Activated naive CD4-positive, alpha-beta T cell treated with anti-CD3 and anti-CD28 coated beads, Interleukin-2, amount 50 U/mL, for 72 hours (primary cell): ENCODE measurements at regions not wholly inside any gene's neighbourhood (a gene's known extent, or its start where the extent isn't known, plus 50 kb on each side); places are given as distances from the start of the nearest gene placed in this dataset.
"Not testable (repeated sequence)": the region's sequence is repeated elsewhere in the genome, so short reads cannot be mapped to it uniquely, and the experiment has no call there.

Source experiments
- ATAC-seq, 2 donors: fragments of 150-1000 bp; cut with Tn5 transposase; 2 replicates each; pipeline ENCODE4 v1.10.0; 2021; ENCODE audit warnings: mild to moderate bottlenecking in 2 of 2, moderate library complexity in 2 of 2
- DNase-seq, 2 donors: peaks; one replicate each; pipeline ENCODE4 v3.0.0; 2021 to 2022; ENCODE audit warnings: low spot score in 2 of 2
- H3K27ac Mint-ChIP-seq, 2 donors: one replicate each; pipeline ENCODE4 v1.8.0; 2022; ENCODE audit warnings: mild to moderate bottlenecking in 2 of 2, mixed read lengths in 2 of 2
- H3K36me3 Mint-ChIP-seq, 2 donors: one replicate each; pipeline ENCODE4 v1.8.0; 2022; ENCODE audit warnings: mixed read lengths in 2 of 2
- H3K9me3 Mint-ChIP-seq, 2 donors: one replicate each; pipeline ENCODE4 v1.8.0; 2022; ENCODE audit warnings: mixed read lengths in 2 of 2

DNA sequence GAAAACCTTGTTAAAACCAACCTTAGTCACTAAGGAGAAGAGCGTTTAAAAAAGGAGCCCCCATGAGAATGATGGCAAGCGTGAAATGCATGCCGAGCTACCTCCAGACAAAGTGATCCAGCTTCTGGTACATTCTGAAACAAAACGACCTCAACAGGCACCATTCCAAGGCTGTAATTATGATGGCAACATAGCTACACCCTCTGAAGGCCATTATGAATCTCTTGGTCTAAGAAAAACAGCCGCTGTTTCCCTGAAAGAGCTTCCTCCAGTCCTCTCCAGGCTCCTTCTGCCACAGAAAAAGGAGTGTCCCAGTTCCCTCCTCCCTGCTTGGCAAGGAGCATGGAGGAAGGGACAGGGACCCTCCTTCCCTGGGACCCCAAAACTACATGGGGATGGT, 50.0 kb upstream of the ABLIM1 start:
- H3K9me3 Mint-ChIP-seq: no peaks in the 10 kb centered on the region
- DNase-seq: no peak
- no peaks in the 10 kb centered on the region for H3K36me3 Mint-ChIP-seq
- H3K27ac Mint-ChIP-seq: no peak overlapping the region
- ATAC-seq: no peak

DNA sequence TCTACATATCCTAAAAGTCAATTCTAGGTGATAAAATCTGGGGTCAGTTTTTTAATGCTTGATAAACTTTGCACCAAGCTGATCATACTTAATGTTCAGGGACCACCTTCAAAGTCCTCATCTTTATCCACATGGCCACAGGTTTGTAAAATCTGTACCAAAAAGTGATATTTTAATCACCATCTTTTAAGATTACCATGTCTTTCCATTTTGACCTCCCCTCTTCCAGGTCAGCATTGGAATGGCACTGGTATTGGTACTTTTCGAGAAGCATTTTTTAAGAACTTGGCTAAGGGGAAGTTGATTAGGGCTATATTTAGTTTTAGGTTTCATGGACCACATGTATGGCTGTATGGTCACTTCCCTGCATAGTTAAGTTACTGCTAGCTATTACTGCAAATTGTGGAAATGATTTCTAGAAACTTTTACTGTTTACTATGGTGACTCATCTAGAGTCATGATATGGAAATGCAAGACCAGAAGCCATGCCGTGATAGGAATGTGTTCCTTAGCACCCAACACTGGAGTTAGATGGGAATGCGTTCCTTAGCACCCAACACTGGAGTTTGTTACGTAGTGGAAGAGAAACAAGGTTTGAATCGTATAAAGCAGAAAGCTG, 50.8 kb upstream of the ABLIM1 start:
- no peaks in the 10 kb centered on the region for H3K36me3 Mint-ChIP-seq
- no peak overlapping the region for H3K27ac Mint-ChIP-seq
- ATAC-seq (no peak), DNase-seq (no peak)
- H3K9me3 Mint-ChIP-seq: no peaks in the 10 kb centered on the region

DNA sequence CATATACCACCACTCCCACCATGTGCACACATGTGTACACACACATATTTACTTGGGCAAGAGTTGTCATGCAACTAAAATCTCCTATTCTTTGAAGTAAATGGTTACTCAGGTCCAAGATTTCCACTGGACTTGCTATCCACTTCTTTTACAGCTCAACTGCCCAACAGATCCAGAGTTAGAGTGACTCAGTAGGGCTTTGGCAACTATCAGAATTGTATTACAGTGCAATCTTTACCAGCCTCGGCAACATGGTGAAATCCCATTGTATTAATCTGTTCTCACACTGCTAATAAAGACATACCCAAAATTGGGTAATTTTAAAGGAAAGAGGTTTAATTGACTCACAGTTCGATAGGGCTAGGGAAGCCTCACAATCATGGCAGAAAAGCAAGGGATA, 51.9 kb upstream of the ABLIM1 start:
- ATAC-seq: no peak
- DNase-seq: no peak
- no peaks in the 10 kb centered on the region for H3K9me3 Mint-ChIP-seq
- no peaks in the 10 kb centered on the region for H3K36me3 Mint-ChIP-seq
- H3K27ac Mint-ChIP-seq: no peak overlapping the region

DNA sequence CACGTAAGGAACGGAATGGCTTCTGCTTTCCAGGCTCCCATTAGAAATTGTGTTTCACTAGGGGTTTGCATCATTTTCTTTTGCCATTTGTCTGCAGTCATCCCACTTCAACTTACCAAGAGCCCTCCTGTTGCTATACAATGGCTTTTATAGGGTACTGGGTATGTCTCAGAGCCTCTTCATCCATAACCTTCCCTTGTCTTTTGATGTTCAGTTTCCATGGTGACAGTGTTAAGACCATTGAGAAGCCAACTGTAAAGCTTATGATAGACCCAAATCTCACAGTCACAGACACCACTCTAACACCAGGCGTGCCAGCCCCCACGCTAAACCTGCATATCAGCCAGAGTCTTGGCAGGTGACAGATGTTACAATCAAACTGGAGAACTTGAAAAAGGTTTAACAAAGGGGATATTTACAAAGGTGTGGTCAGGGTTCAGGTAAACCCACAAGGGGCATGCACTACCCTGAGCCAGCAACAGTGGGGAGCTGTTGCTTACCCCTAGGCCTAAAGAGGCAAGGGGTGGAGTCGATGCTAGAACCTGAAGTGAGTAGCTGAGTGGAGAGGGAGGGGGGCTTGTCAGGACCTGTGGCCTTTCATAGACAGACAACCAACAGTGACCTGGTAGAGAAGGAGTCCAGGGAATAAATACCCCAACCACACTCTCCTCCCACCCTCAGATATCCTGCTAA, 53.2 kb upstream of the ABLIM1 start:
- no peaks in the 10 kb centered on the region for H3K36me3 Mint-ChIP-seq
- H3K27ac Mint-ChIP-seq: no peak overlapping the region
- ATAC-seq (no peak), DNase-seq (no peak)
- no peaks in the 10 kb centered on the region for H3K9me3 Mint-ChIP-seq

DNA sequence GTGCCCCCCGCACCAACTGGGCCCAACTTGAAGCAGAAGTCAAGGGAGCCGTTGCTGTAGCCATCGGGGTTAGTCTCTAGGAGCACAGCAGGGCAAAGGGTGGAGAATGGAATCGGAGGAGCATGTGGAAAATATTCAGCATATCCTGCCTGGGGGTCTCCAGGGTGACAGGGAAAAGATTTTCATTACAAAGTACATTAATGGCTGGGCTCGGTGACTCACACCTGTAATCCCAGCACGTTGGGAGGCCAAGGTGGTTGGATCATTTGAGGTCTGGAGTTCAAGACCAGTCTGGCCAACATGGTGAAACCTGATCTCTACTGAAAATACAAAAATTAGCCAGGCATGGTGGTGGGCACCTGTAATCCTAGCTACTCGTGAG, 53.8 kb upstream of the ABLIM1 start:
- Mint-ChIP-seq H3K9me3 (no peaks in the 10 kb centered on the region), H3K36me3 (no peaks in the 10 kb centered on the region), H3K27ac (no peak overlapping the region)
- ATAC-seq (no peak), DNase-seq (no peak)

DNA sequence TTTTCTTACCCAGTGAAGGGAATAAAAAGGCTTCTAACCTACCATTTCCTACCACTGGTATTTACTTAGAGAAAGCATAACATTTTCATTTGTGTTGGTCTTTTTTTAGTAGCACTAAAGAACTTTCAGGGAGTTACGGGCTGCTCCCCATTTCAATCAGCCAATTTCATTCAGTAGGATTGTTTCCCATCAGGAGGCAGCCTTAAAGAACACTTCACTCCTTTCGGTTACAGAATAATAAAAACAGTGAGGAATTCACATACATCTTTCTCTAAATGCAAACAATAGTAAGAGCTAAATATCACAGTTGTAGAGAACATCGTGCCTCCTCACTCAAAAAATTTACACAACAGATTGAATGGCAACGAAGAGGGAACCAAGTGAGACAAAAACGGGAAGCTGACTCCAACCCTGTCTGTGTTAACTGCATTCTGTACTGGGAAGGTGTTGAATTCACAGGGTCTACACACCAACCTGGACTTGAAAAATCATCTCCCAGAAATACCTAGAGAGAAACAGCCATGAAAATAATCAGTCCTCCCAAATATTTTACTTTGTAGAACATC, 55.5 kb upstream of the ABLIM1 start:
- Mint-ChIP-seq H3K36me3 (no peaks in the 10 kb centered on the region), H3K9me3 (no peaks in the 10 kb centered on the region), H3K27ac (no peak overlapping the region)
- DNase-seq (no peak), ATAC-seq (no peak)

DNA sequence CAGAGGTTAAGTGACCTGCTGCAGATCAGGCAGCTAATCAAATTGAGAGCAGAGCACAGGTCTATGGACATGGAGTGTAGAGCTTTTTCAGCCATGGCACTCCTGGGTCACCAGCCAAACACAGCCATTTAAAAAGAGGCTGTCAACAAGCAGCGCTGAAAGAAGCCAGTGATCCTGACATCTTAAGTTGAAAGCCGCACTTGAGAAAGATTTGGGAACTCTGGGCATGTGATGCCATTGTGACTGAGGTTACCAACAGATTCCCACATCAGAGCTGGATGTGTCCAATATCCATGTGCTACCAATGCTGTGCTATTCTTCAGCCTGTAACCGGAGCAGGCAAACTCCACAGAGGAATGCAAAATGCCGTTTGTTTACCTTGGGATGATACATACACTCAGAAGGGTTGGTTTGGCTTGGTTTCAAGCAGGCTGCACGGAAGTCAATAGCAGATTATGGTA, 56.2 kb upstream of the ABLIM1 start:
- no peak for ATAC-seq

DNA sequence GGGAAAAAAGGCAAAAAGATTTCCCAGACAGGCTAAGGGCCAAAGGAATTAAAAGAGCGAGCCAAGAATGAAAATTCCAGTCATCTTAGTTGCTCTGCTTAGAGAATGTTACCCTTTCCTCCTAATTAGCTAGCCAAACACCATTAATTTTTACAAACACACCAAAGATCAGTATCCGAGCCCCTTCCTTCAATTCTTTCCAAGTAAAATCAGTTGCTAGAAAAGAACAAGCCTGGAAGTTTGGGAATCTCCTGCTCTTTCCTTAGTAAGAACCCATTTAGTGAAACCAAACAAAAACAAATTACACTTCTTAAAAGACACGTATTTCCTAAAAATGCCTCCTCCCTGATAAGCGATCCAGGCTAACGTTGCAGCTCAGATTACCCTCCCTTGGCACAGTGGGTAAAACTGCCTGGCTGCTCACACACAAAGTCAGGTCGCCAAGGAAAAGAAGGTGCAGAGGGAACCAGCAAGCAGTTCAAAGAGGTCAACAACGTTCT, 57.1 kb upstream of the ABLIM1 start:
- no peak overlapping the region for H3K27ac Mint-ChIP-seq
- no peaks in the 10 kb centered on the region for H3K9me3 Mint-ChIP-seq
- no peaks in the 10 kb centered on the region for H3K36me3 Mint-ChIP-seq
- ATAC-seq (no peak), DNase-seq (no peak)

More for the DNA sequence above, 56.2 kb upstream of the ABLIM1 start:
- no peaks in the 10 kb centered on the region for H3K9me3 Mint-ChIP-seq
- no peak overlapping the region for H3K27ac Mint-ChIP-seq
- no peaks in the 10 kb centered on the region for H3K36me3 Mint-ChIP-seq
- DNase-seq: no peak

DNA sequence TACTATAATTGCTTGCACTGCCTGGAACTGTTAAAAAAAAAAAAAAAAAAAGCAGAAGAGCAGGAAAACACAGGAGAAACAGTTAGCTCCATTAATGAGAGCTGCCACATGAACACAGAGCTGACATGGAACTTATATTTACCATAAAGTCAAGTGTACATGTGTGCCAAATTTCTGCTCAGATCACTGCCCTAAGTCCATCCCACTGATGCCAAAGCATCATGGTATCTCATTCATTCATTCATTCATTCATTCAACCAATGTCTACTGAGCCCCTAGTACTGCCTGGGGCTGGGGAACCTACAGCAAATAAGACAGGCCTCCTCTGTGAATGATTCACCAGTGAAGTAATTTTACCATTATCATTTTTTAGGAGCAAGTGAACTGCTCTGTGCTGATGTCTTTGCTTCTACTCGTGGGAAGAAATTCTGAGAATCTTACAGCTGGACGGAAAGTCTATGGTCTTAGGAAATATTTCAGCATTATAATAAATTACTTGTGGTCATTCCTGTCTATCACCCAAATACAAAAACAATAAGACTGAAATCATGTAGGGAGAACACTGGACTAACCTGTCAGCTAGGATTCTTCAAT, 58.8 kb upstream of the ABLIM1 start:
- Mint-ChIP-seq H3K27ac (no peak overlapping the region), H3K9me3 (no peaks in the 10 kb centered on the region), H3K36me3 (no peaks in the 10 kb centered on the region)
- DNase-seq: no peak
- ATAC-seq: no peak

DNA sequence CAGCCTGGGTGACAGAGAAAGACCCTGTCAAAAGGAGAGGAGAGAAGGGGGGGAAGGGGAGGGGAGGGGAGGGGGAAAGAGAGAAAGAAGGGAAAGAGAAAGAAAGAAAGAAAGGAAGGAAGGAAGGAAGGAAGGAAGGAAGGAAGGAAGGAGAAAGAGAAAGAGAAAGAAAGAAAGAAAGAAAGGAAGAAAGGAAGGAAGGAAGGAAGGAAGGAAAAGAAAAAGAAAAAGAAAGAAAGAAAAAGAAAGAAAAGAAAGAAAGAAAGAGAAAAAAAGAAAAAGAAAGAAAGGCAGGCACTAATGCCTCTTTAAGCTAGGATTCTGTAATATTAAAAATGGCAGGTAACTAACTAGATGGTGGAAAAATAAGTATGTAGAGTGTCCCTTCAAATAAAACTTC, 59.8 kb upstream of the ABLIM1 start:
- DNase-seq, ATAC-seq, H3K36me3 Mint-ChIP-seq, H3K9me3 Mint-ChIP-seq, H3K27ac Mint-ChIP-seq: not testable (repeated sequence)

DNA sequence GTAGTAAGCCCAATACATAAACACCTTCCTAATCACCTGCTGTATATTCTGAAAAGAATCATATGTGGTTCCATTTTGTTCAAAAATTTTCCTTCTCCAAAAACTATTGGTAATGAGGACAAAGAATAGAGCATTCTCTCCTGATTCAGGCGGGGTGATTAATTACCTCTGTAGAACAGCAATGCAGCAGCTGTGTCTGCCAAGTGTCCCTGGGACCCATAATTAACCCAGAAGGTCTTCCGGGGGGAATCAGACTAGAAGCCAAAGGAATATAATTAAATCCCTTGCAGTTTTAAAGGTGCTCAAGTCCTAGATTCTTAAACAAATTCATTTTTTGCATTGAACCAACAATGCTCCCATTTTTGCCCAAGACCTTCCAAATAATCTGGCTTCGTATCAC, 60.3 kb upstream of the ABLIM1 start:
- H3K36me3 Mint-ChIP-seq: no peaks in the 10 kb centered on the region
- ATAC-seq: no peak
- H3K27ac Mint-ChIP-seq: no peak overlapping the region
- no peak for DNase-seq
- H3K9me3 Mint-ChIP-seq: no peaks in the 10 kb centered on the region

DNA sequence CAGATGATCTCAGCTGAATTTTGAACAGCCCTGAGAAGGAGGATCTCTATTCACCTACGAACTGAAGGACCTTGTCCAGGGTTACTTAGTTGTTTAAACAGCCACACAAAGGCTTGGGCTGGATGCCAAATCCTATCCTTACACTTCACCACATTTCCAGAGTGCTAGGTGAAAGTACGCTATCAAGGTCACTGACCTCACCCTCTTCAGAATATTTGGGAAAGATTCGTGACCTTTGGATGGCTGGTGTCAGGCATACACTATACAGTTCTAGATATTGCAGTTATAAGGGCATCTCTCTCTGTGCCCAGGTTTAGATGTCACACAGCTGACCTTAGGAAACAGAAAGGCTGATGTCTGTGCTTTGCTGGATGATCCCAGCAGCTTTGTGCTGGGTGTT, 61.2 kb upstream of the ABLIM1 start:
- Mint-ChIP-seq H3K9me3 (no peaks in the 10 kb centered on the region), H3K36me3 (no peaks in the 10 kb centered on the region), H3K27ac (no peak overlapping the region)
- no peak for ATAC-seq
- DNase-seq: no peak

DNA sequence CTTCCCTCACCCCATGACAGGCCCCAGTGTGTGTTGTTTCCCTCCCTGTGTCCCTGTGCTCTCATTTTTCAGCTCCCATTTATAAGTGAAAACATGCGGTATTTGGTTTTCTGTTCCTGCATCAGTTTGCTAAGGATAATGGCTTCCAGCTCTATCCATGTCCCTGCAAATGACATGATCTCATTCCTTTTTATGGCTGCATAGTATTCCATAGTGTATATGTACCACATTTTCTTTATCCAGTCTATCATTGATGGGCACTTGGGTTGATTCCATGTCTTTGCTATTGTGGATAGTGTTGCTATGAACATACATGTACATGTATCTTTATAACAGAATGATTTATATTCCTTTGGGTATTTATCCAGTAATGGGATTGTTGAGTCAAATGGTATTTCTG, 61.9 kb upstream of the ABLIM1 start:
- not testable (repeated sequence) for H3K36me3 Mint-ChIP-seq, H3K9me3 Mint-ChIP-seq, ATAC-seq, DNase-seq
- peak overlapping the region in 1 of 2 donors; percentile 37 for H3K27ac Mint-ChIP-seq

DNA sequence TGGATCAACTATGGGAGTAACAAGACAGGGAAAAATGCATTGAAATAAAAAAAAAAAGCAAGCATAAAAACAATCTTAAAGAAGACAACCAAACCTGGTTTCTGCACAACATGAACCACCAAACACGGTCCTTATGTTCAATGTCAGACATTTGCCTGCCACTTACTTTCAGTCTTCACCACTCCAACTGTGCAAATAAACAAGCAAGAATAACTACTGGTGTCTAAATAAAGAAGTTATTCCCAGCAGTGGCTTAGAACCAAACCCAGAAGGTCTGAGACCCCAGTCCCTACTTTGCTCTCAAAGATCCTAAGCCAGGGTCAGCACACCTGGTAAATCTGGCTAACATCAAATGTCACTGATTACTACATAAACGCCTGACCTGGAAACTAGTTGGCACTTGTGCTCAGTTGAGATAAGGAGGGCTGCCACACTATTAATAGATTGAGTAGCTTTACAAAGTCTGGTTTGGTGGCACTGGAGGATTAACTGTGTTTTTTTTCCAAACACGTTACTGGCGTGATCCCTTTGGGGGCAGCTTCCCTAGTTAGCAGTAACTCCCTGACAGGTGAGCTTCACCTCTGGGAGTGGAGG, 62.7 kb upstream of the ABLIM1 start:
- H3K36me3 Mint-ChIP-seq: no peaks in the 10 kb centered on the region
- DNase-seq (no peak), ATAC-seq (no peak)
- no peaks in the 10 kb centered on the region for H3K9me3 Mint-ChIP-seq
- no peak overlapping the region for H3K27ac Mint-ChIP-seq

DNA sequence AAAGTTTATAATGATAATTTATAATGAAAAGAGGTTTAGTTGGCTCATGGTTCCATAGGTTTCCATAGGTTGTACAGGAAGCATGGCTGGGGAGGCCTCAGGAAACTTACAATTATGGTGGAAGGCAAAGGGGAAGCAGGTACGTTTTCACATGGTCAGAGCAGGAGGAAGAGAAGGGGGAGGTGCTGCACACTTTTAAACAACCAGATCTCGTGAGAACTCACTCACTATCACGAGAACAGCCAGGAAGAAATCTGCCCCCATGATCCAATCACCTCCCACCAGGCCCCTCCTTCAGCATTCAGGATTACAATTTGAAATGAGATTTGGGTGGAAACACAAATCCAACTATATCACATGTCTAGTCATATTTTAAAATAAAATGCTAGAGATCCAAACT, 64.1 kb upstream of the ABLIM1 start:
- DNase-seq, H3K36me3 Mint-ChIP-seq, H3K9me3 Mint-ChIP-seq, ATAC-seq, H3K27ac Mint-ChIP-seq: not testable (repeated sequence)

DNA sequence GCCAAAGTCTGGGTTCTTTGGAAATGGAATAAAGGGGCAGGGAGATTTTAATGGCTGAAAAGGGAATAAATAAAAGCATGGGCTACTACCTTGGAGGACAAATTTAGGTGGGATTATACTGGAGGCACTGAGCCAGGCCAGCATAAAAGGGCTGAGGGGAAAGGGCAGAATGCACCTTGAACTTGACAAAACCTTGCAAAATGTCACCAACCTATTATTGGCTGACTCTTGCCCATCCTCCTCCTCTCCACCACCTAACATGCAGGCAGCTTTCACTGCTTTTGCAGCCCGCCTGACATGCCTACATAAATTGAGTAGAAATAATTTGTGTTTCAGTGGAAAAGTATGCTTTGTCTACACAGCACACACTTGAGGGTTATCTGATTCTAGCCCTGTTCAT, 65.3 kb upstream of the ABLIM1 start:
- no peak overlapping the region for H3K27ac Mint-ChIP-seq
- no peaks in the 10 kb centered on the region for H3K9me3 Mint-ChIP-seq
- ATAC-seq: no peak
- H3K36me3 Mint-ChIP-seq: peaks cover 0 to 5% of the 10 kb centered on the region in 2 donors
- DNase-seq: no peak

DNA sequence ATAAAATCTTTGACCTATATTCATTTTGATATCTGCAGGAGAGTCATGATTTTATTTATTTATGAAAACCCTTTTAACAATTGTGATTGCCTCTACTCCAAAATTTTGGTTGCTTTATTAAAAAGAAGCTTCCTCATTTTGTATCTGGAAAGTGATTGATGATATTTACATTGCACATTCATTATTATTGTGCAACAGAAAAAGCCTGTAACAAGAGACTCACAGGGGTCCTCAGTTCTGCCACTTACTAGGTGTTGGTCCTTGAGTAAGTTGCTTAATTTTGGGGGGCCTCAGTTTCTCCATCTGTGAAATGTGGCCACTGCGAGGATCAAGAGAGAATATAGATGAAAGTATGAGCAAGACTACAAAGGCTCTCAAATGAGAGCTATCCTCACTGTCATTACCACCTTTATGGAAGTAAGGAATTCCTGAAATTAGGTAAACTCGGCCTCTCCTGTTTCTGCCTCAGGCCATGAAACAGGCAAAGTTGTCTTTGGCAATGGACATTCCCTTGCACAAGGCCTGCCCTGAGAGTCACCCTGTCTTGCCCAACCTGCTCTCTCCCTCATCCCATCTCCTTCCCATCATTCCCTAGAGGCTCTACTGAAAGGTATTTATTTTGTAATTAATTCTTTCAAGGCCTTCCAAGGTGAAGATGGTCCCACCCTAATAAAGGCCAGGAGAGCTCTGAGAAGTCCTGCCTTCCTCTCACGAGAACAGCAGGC, 66.1 kb upstream of the ABLIM1 start:
- DNase-seq: no peak
- Mint-ChIP-seq H3K9me3 (no peaks in the 10 kb centered on the region), H3K36me3 (peaks cover 0 to 5% of the 10 kb centered on the region in 2 donors), H3K27ac (no peak overlapping the region)
- ATAC-seq: no peak
